Endothelial cell of umbilical vein (primary cell): ENCODE measurements at regions not wholly inside any gene's neighbourhood (a gene's known extent, or its start where the extent isn't known, plus 50 kb on each side); places are given as distances from the start of the nearest gene placed in this dataset.

Experiments
- BruUV-seq: library from RNA; stranded (reverse); fragments of 400-500 nt; replicated peaks from 2 replicates; lab custom pipeline; 2021; lab: Mats Ljungman, UMichigan
- CTCF ChIA-PET: fragments of 300-600, 350-600 bp; sonication (Branson Sonifier 250); formaldehyde crosslinking; loops from one replicate; lab custom pipeline; 2021; ENCODE audit warnings: antibody characterized with exemption, inconsistent platforms; lab: Charles Lee
- POLR2A ChIA-PET: fragments of 300-600, 350-600 bp; sonication (Branson Sonifier 250); formaldehyde crosslinking; loops from one replicate; lab custom pipeline; 2021; ENCODE audit warnings: antibody characterized with exemption, inconsistent platforms; lab: Charles Lee
- DNase-seq: peaks from one replicate; pipeline ENCODE4 v3.0.0-alpha.2; 2011; ENCODE audit warnings: low read depth, low spot score
- FAIRE-seq: peaks from 2 replicates; lab custom pipeline; 2011; peaks lifted over from hg19 to GRCh38; lab: Jason Lieb, UNC
- H2AFZ ChIP-seq: 2 replicates; pipeline ENCODE4 v1.6.0; 2012; ENCODE audit warnings: low read depth, low read length, control low read depth, inconsistent platforms
- H3K27ac ChIP-seq: 2 replicates; pipeline ENCODE4 v1.5.1; 2011; ENCODE audit warnings: low read depth, mild to moderate bottlenecking, control low read depth, low read length, moderate library complexity; ENCODE audit not compliant: insufficient read depth
- H3K27me3 ChIP-seq, 2 experiments: 2 replicates each; pipeline versions ENCODE4 v1.6.0 to v1.6.1; 2011; ENCODE audit warnings: low read length in 2 of 2, mixed read lengths in 1 of 2; ENCODE audit not compliant: control insufficient read depth in 2 of 2, insufficient read depth in 2 of 2
- H3K36me3 ChIP-seq, 2 experiments: 2 replicates in 1 of 2; 3 replicates in 1 of 2; pipeline ENCODE4 v1.5.1; 2011; ENCODE audit warnings: low read length in 2 of 2, mild to moderate bottlenecking in 1 of 2, moderate library complexity in 1 of 2; ENCODE audit not compliant: control insufficient read depth in 2 of 2, insufficient read depth in 2 of 2; ENCODE audit errors: extremely low read depth in 1 of 2
- H3K4me1 ChIP-seq: 3 replicates; pipeline ENCODE4 v1.5.1; 2011; ENCODE audit warnings: mild to moderate bottlenecking, low read length; ENCODE audit not compliant: control insufficient read depth, insufficient read depth; ENCODE audit errors: extremely low read depth
- H3K4me2 ChIP-seq: 2 replicates; pipeline ENCODE4 v1.6.1; 2011; ENCODE audit warnings: low read length, control low read depth, mixed read lengths; ENCODE audit not compliant: insufficient read depth
- H3K4me3 ChIP-seq, 3 experiments: fragments of 200-600 bp in 1 of 3; sonication (generic), shearing (Covaris generic) in 1 of 3; replicated peaks in 1 of 3; 2 replicates each; pipeline ENCODE4 v1.5.1; 2011 to 2016; ENCODE audit warnings: control low read depth in 3 of 3, low read length in 3 of 3, mild to moderate bottlenecking in 2 of 3, inconsistent platforms in 1 of 3, low read depth in 1 of 3, moderate library complexity in 1 of 3; ENCODE audit not compliant: insufficient read depth in 1 of 3
- H3K79me2 ChIP-seq: 2 replicates; pipeline ENCODE4 v1.6.0; 2012; ENCODE audit warnings: low read length, inconsistent platforms; ENCODE audit not compliant: control insufficient read depth, insufficient read depth
- H3K9ac ChIP-seq: replicated peaks from 2 replicates; pipeline ENCODE3; 2011; ENCODE audit warnings: low read length, control low read depth; ENCODE audit not compliant: insufficient read depth; ENCODE audit errors: extremely low read depth
- H3K9me1 ChIP-seq: replicated peaks from 3 replicates; pipeline ENCODE4 v1.6.0; 2011; ENCODE audit warnings: mild to moderate bottlenecking, low read length; ENCODE audit not compliant: control insufficient read depth, insufficient read depth; ENCODE audit errors: extremely low read depth
- H3K9me3 ChIP-seq: replicated peaks from 2 replicates; pipeline ENCODE4 v1.5.1; 2012; ENCODE audit warnings: low read length, inconsistent platforms; ENCODE audit not compliant: control insufficient read depth, insufficient read depth
- H4K20me1 ChIP-seq: replicated peaks from 2 replicates; pipeline ENCODE3; 2011; ENCODE audit warnings: mild to moderate bottlenecking, low read length; ENCODE audit not compliant: control insufficient read depth, insufficient read depth; ENCODE audit errors: extremely low read depth
- CTCF ChIP-seq, 2 donors: IDR thresholded peaks; 1 replicate in 1 of 2; 2 replicates in 1 of 2; pipeline ENCODE4 v1.5.1; 2011; ENCODE audit warnings: low read length in 2 of 2, mild to moderate bottlenecking in 2 of 2, moderate library complexity in 2 of 2, control low read depth in 1 of 2, inconsistent platforms in 1 of 2, low read depth in 1 of 2; ENCODE audit not compliant: insufficient read depth in 1 of 2; ENCODE audit errors: extremely low read depth in 1 of 2
- EZH2 ChIP-seq: IDR thresholded peaks from 2 replicates; pipeline ENCODE4 v1.6.1; 2012; ENCODE audit warnings: borderline replicate concordance, low read depth, mild to moderate bottlenecking, moderate library complexity, low read length, inconsistent platforms; ENCODE audit not compliant: severe bottlenecking
- FOS ChIP-seq: IDR thresholded peaks from 2 replicates; pipeline ENCODE4 v1.6.1; 2011; ENCODE audit warnings: mild to moderate bottlenecking, low read length, moderate library complexity, borderline replicate concordance; ENCODE audit not compliant: insufficient read depth
- GATA2 ChIP-seq: IDR thresholded peaks from 2 replicates; pipeline ENCODE4 v1.7.0; 2011; ENCODE audit warnings: low read depth, mild to moderate bottlenecking, moderate library complexity, mixed read lengths, low read length; ENCODE audit not compliant: insufficient read length, insufficient read depth
- JUN ChIP-seq: IDR thresholded peaks from 2 replicates; pipeline ENCODE4 v1.6.1; 2011; ENCODE audit warnings: borderline replicate concordance, low read depth; ENCODE audit not compliant: insufficient read length, insufficient read depth
- POLR2A ChIP-seq: IDR thresholded peaks from 2 replicates; pipeline ENCODE4 v1.6.1; 2012; ENCODE audit warnings: low read depth, mild to moderate bottlenecking, control low read depth, low read length
- POLR2AphosphoS5 ChIP-seq: IDR thresholded peaks from 2 replicates; pipeline ENCODE4 v1.6.1; 2012; ENCODE audit warnings: low read depth, mild to moderate bottlenecking, control low read depth, low read length, moderate library complexity; ENCODE audit not compliant: insufficient read depth
- dilution Hi-C: fragments of 300-500 bp; cut with MboI; formaldehyde crosslinking; loops from one replicate; pipeline ENCODE4 v1.15.0; 2019; ENCODE audit warnings: low sequenced_read_pairs; ENCODE audit not compliant: extremely low pct_ligation_motif_present
- intact Hi-C: fragments of 100-400 bp; cut with micrococcal nuclease; formaldehyde crosslinking; loops from one replicate; pipeline ENCODE4 v1.10.0; 2022

- dilution Hi-C loops = loop anchor here (10.0 kb wide), 1 partner anchor 125 kb away; the partner anchor contains the start of gene MR1
- H2AFZ ChIP-seq = no peak overlapping the region
- intact Hi-C loops = no loop called here
Observed at GRCh38 chr1:181159451-181160140, 71.1 kb downstream of the IER5 start.

More at GRCh38 chr1:181159451-181160140, 71.1 kb downstream of the IER5 start:
- peak; percentile 96 for FAIRE-seq
- Histone ChIP-seq H3K27me3 (no peaks in the 10 kb centered on the region), H3K36me3 (no peaks in the 10 kb centered on the region), H3K4me3 (no peak overlapping the region), H3K79me2 (no peaks in the 10 kb centered on the region), H3K9me3 (no peaks in the 10 kb centered on the region), H4K20me1 (no peaks in the 10 kb centered on the region), H3K4me1 (peaks cover 14% of the 10 kb centered on the region), H3K9me1 (no peaks in the 10 kb centered on the region), H3K9ac (no peak overlapping the region), H3K4me2 (peak overlapping the region; percentile 26), H3K27ac (no peak overlapping the region)
- ChIA-PET CTCF (interaction anchor here (5.7 to 5.9 kb wide), 2 partner anchors 17 to 278 kb away, joined by 27 to 46 read pairs; no protein-coding TSS in a partner anchor), POLR2A (no interaction called here)
- TF ChIP-seq EZH2 (no peak), FOS (peak; percentile 81), POLR2AphosphoS5 (peak; percentile 61), CTCF (IDR thresholded peaks at IDR 0.05; ENCODE audit: extremely low read depth in 1 of 2, insufficient read depth in 1 of 2, low read depth in 1 of 2, low read length in 2 of 2) (no peak), POLR2A (no peak), GATA2 (peak; percentile 69), JUN (peak; percentile 40)
- peak; percentile 78 for DNase-seq
- no TSS peak for BruUV-seq
